ENCODE measurements at regions not wholly inside any gene's neighbourhood (a gene's known extent, or its start where the extent isn't known, plus 50 kb on each side); places are given as distances from the start of the nearest gene placed in this dataset.

DNA sequence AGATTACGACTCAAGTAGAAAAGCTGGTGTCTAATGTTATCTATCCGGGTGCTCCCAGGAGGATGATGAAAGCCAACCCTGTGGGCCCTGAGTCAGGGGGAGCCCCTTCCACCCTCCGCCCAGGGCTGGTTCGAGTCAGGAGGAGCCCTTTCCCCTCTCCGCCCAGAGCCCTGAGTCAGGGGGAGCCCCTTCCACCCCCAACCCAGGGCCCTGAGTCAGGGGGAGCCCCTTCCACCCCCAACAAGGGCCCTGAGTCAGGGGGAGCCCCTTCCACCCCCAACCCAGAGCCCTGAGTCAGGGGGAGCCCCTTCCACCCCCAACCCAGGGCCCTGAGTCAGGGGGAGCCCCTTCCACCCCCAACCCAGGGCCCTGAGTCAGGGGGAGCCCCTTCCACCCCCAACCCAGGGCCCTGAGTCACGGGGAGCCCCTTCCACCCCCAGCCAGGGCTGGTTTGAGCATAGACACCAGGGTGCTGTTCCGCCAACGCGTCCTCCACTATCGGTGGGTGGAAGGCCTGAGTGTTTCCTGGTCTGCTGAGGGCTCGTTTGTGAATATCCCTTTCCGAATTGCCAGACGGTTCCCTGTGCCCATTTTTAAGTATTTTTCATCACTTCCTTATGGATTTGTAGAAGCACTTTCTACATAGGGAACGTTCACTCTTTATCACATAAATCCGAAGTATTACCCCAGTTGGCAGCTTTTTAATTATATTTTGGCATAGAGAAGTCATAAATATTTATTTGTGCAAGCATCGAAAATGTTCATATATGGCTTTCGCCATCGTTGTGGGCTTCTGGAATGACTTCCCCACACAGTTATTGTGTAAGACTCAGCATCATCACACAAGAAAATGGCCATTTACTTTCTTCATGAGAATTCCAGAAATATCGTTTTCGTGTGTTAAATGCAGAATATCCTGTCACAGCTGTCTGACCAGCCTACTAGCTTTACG lies 380.6 kb downstream of the BRD1 start:
- TF ChIP-seq EZH2 (IDR thresholded peaks at IDR 0.05; ENCODE audit: low read length, unreplicated experiment) (no peak), EZH2phosphoT487 (IDR thresholded peaks at IDR 0.05; ENCODE audit: borderline replicate concordance, low read length) (no peak)
- TF ChIP-seq, protein P1, sequence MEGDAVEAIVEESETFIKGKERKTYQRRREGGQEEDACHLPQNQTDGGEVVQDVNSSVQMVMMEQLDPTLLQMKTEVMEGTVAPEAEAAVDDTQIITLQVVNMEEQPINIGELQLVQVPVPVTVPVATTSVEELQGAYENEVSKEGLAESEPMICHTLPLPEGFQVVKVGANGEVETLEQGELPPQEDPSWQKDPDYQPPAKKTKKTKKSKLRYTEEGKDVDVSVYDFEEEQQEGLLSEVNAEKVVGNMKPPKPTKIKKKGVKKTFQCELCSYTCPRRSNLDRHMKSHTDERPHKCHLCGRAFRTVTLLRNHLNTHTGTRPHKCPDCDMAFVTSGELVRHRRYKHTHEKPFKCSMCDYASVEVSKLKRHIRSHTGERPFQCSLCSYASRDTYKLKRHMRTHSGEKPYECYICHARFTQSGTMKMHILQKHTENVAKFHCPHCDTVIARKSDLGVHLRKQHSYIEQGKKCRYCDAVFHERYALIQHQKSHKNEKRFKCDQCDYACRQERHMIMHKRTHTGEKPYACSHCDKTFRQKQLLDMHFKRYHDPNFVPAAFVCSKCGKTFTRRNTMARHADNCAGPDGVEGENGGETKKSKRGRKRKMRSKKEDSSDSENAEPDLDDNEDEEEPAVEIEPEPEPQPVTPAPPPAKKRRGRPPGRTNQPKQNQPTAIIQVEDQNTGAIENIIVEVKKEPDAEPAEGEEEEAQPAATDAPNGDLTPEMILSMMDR (conservative IDR thresholded peaks at IDR 0.05; ENCODE audit: low read depth, low read length) = no peak

All from PC-3 (cell line).